NCI-H510A treated with DMSO at 0.1 percent for 48 hours (cell line): ENCODE measurements at regions not wholly inside any gene's neighbourhood (a gene's known extent, or its start where the extent isn't known, plus 50 kb on each side); places are given as distances from the start of the nearest gene placed in this dataset.

Experiments used
- DNase-seq: peaks from one replicate; lab custom pipeline; 2025; lab: John Stamatoyannopoulos, UW

DNA sequence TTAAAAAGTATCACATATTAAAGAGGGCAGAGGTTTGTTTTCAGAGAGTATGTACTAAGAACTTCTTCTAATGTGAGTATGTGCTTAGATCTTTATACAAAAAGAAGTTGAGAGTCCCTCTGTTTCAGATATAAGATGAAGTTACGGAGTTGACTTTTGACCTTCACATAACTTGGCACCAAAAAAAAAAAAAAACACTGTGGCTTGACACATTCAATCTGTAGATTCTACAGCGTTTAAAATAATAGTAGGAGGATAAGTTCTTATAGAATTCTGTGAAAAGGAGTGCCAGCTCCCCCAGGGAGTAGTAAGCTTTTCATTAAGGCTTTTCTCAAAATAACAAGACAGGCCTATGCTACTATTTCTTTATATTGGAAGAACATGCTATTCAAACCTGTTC lies 105.4 kb upstream of the LRP1B start:
- DNase-seq: no peak

DNA sequence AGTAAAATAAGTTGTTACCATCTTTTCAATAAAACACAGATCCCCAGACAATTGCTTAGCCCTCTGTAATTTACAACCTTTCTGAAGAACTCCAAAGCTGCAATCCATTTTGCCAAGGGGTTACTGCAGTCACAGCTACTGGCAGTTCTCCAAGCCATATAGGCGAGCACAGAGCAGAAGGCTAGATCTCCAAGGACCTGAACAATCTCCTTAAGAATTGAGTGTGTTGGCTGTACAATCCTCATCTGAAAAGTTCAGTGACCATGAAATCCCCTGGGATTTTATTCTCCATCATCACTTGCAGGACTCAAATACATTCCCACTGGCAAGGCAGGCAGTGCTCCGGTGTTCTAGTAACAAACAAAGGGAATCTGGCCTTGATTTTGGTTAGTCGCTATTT lies 103.9 kb upstream of the LRP1B start:
- DNase-seq: no peak

DNA sequence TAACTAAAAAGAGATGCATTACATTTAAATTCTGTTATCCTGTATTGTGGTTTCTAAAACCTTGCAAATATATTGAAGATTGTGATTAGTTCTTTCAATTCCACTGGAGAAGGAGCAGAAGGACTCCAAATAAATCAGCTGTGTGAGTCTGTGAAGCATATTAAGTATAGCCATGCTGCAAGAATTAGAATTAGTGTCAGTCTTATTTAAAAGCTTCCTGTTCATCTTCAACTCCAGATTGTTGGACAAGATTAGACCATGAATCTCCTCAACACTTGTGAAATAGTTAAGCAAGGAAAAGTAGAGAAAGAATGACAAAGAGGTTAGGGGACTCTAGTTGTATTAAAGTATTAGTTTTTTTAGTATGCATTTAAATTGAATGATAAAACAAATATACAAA lies 92.5 kb upstream of the LRP1B start:
- no peak for DNase-seq

DNA sequence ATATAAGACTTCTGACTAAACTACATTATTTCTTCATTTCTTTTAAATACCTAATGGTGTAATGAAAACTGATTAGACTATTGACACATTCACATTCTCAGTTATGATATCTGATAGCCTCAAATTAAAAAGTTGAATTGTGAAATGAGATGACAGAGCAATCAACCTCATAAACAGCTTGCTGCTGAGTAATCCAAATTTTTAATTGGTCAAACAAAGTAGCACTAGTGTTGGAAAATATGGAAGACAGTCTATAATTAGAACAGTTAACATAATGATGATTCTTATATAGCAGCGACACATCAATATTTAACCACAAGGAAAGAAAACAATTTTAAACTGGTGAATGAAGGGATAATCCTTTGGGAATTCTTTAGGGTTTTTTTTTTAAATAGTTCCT lies 91.9 kb upstream of the LRP1B start:
- no peak for DNase-seq

DNA sequence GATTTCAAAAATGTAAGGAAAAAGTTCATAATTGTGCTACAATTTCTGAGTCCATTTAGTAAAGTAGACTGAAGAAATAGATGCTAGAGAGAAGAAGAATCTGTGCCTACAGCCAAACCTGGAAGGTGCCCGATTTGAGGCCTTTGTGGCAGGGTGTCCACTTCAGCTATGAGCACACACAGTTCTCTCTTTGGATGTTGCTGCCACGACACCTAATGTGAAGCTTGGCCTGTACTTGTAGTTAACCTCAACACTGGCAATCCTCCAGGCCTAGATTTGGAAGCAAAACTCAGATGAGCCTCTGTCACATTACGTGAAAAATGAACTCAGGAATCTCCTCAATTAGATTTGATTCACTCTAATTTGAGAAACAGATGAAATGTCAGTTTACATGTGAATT lies 90.1 kb upstream of the LRP1B start:
- DNase-seq: no peak

DNA sequence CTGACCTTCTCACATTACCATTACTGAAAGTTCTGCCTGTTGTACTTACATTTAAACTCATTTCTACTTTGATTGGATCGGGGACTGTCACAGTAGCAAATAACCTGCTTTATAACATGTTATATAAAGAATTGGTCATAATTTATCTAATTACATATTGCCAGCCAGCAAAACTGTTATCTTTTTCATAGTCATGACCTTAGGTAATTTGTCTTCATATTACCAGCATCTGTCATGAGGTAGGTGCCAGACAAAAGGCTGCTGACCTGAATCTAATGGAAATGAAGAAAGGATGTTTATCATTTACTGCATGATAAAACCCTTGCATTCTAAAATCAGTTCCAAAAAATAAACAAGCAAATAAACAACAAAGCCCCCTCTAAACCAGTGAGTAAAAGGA lies 89.4 kb upstream of the LRP1B start:
- no peak for DNase-seq

DNA sequence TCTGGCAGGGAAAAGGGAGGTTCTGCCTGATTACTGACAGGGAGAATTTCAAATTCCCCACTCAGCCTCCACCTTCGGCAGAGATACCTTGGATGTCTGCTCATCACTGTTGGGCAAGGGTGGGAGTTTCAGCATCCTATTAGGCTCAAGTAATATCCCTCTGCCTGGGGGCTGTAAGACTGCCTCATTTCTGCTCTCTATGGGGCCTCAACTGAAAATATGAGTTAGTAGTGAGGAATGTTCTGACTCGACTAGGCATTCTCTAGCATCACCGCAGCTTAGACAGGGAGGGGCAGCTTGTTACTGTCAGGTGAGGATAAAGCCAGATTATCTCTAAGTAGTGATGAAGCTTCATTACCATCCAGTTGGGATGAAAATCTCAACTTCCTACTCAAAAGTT lies 87.7 kb upstream of the LRP1B start:
- DNase-seq: no peak

DNA sequence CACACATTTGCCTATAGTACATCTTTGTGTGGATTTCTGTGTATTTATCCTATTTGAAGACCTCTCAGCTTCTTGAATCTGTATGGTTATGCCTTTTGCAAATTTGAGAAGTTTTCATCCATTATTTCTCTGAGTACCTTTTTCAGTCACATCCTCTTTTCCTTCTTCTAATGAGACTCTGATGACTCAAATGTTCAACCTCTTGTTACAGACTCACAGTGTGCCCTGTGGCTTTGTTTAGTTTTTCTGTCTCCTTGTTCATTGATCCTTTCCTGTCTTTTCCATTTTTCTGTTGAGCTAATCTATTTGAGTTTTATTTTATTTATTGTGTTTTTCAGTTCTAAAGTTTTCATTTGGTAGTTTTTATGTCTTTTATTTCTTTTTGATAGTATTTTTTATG lies 87.0 kb upstream of the LRP1B start:
- DNase-seq: no peak

DNA sequence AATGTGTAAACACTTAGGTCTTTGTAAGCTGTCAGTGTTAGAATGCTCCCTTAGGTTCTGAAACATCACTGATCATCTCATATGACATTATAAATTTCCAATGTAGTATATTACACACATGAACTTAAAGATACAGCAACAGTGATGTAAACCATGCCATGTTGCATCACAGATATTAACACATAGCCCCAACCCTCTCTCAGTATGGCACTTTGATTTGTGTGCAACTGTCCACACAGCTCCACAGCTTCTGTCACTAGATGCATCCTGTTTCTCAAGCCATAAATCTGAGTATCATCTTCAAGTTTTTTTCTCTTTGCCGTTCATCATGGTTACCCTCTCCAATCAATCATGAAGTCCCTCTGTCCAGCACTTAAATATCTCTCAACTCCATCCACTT lies 69.2 kb upstream of the LRP1B start:
- DNase-seq: no peak

DNA sequence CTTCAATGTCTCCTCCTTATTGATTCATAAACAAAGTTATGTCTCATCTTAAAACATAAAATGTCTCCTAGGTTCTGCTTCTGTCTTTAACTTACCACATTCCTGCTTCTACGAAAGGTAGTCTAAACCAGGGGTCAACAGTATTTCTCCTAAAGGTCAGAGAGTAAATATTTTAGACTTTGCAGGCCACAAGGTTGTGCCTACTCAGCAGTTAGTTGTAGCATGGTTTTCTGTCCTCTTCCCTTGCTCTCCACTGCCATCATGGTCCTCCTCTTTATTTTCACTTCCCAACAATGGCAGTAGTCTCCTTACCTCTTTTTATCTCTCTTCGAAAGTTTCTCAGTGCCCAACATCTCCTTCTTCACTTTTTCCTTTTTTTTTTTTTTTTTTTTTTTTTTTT lies 68.3 kb upstream of the LRP1B start:
- no peak for DNase-seq

DNA sequence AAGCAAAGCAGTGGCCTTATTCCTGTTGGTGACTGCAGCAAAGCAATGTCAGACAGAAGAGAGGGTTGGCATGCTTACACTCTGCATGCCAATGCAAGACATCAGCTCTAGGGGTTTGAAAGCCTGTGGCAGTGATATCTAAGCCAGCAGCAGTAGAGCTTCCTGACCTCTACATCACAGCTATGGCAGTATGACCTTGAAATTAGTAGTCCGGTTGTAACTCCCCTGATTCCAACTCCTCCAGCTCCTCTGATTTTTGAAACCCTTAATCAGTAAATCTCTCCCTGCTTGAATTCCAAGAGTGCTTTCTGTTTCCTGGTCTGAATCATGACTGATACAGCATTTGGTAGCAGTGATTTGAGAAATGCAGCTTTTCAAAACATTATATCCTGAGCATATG lies 60.0 kb upstream of the LRP1B start:
- no peak for DNase-seq

DNA sequence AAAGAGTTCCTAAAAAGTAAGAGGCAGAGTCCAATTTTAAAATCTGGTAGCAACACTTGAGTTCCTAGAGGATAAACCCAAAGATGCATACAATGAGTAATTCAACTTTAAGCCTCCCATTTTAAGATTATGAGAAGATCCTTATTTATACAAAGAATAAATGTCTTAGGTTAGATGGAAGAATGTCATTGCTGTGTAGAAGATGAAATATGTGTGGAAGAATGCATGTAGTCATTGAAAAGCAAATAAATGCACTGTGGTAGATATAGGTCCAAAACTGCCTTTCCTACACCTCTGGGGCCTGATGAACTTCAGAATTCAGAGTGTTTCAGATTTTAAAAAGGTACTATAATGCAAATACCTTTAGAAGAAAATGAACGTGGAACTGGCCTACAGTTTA lies 58.7 kb upstream of the LRP1B start:
- DNase-seq: no peak

DNA sequence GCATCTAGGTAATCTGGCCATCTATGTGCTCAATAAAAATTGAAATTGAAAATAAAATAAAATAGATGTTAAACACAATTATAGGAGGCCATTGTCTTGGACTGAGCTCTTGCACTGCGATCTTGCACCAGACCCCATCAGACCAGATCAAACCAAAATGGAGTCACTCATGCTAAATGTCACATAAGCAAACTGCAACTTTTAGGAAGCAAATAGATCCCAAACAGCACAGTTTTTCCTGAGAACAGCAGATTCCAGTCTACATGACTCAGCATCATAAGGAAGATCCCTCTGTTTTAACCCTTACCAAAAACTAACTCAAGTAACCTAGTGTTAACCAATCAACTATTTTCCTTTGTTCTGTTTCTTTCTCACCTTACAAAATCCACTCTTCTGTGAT lies 57.7 kb upstream of the LRP1B start:
- no peak for DNase-seq

DNA sequence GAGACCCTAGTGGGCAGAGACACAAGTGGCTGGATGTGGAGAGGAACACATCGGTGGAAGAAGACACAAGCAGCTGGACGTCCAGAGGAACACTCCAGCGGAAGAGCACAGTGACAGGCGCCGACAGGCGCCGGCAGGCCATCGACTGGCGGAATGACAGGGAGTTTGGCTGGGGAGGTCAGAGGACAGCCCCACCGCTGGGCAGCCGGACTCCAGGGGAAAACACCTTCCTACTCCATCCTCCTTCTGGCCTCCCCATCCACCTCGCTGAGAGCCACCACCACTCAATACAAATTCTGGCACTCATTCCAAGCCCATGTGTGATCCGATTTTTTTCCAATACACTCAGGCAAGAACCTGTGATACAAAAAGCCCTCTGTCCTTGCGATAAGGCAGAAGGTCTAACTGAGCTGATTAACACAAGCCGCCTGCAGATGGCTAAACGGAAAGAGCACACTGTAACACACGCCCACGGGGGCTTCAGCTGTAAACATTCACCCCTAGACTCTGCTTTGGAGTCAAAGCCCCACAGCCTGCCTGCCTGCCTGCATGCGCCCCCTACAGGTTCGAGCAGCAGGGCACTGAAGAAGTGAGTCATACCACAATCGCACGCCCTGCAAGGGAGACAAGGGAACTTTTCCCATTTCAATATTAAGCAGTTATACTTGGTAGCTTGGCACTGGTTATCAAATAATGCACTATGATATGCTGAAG lies 50.2 kb upstream of the LRP1B start:
- DNase-seq: no peak
